GM21447 (cell line): ENCODE measurements at regions not wholly inside any gene's neighbourhood (a gene's known extent, or its start where the extent isn't known, plus 50 kb on each side); places are given as distances from the start of the nearest gene placed in this dataset.
"Not testable (repeated sequence)": the region's sequence is repeated elsewhere in the genome, so short reads cannot be mapped to it uniquely, and the experiment has no call there.

Experiments
- ATAC-seq: cut with Tn5 transposase; IDR thresholded peaks from one replicate; pipeline ENCODE4 v1.9.1; 2021; ENCODE audit not compliant: unreplicated experiment

DNA sequence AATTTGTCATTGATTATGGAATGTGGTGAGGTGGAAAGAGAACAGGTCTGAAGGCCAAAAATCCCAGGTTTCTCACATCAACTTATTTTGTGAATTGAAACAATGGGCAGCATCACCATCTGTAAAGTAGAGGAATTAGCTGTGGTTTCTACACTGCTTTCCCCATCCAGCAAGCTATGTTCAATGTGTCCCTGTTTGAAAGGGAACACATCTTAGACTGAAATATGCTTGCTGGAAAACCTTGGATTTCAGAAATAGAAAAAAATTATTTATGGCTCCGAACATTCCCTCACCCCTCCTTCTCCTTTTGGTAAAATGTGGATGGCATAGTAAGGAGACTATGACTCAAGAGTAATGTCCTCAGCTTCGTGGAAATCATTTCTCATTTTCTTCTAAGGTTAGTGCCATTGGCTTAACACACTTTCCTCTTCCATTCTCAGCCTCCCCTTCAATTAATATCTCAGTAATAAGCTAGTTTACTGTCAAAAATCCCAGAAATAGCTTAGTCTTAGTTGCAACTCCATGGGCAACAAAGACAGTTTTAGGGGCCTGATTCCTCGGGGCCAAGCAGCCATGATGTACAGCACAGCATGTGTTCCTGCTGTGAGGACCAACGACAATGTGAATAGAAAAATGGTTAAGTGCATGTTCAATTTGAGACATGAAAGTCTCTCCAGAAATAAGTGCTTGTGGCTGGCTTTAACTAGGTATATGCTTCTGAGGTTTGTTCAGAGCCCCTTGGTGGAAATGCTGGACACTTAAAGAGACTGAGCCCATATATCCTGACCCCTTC lies 205.8 kb upstream of the SLC38A2 start:
- ATAC-seq = no peak

DNA sequence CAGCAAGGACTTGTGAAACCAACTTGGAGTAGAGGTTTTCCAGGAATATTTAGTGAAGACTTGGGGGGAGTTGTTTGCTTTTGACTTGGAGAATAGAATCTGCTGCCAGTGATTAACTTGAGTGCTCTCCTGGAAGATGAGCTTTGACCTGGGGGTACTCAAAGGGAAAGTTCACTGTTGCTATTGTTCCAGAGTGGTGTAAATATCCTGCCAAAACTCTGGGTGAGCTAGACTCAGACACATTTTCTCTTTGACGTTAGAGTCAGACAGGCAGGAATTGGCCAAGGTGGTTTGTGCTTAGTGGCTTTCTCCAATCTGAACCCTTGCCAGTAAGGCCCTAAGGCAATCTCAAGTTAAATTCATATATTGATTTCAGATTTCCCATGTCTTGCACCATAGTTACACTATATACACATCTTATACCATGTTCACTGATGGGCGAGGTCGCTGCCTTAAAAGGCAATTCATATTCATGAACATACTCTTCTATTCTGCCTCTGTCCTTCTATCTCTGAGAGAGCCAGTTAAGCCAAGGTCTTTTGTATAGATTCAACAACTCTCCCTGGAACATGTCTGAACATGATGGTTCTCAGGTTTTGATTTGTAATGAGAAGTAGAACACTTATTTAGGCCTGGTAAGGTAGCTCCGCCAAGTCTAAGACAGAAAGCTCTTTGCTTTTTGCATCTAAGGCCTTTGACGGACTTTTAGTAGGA lies 204.6 kb upstream of the SLC38A2 start:
- no peak for ATAC-seq

DNA sequence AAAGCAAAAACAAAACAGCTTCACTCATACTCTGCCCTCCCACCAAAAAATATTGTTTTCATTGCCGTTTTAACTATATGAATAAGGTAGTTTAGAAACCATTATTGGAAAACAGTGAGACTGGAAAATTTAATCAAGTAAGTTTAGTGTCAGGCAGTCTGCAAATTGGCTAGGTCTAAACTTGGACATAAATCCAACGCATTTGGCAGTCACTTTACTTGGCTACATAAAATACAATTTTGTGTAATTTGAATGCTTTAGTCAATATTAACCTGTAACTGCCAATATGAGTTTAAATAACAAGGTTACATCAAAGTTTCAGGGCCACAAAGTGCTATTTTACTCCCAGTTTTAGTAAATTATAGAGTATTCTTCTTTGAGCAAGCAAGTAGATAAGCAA lies 202.3 kb upstream of the SLC38A2 start:
- no peak for ATAC-seq

DNA sequence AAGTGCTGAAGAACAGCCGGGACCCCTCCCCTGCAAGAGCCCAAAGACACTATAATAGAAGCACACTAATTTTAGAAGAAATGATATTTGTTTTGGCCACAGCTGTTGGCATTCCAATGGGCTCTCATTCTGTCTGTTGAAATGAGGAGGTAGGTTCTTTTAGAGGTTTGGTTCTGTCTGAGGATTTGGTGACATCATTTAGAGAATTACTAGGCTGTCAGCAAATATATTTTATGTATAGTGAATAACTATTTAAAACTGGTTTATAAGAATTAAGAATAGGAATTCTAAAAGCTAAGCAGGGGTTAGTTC lies 200.7 kb upstream of the SLC38A2 start:
- no peak for ATAC-seq

DNA sequence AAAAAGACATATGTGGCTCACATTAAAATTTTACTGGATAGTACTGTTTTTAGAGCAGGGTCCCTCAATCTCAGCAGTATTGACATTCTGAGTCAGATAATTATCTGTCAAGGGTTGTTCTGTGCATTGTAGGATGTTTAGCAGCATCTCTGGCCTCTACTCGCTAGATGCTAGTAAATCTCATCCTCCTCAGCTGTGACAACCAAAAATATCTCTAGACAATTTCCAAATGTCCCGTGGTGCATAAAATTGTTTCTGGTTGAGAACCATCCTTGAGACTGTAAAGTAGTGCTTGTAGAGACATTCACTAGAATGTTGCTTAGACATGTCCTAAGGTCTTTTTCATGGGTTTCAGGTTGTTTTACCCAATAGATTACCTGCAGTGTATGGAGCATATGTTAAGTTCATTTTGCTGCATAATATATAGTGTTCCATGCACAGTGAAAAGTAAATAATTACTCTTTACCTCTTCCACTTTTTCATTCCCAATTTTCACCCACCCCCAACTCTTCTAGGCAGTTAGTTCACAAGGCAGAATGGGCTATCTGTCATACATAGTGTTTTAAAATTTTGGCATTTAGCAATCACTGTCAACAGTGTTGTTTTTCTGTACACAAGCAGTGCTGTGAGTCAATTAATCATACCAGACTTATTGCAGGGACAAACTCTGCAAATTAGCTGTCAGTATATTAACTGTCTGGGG lies 200.2 kb upstream of the SLC38A2 start:
- ATAC-seq = no peak

DNA sequence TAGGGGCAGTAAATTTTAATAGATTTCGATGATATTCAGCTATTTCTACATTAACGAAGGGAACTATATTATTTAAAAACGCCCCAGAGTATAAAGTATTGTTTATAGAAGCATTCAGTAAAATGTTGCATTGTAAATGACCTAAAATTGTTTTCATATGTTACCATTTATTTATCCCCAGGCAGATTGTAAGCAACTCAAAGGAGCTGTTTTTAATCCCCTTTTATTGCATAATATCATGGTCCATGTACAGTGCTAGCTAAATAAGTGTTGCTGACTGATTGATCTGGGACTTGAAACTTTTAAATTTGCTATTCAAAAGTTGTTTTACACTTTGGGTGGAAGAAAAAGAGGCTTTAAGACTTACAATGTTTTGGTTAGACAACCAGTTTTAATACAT lies 199.0 kb upstream of the SLC38A2 start:
- no peak for ATAC-seq

DNA sequence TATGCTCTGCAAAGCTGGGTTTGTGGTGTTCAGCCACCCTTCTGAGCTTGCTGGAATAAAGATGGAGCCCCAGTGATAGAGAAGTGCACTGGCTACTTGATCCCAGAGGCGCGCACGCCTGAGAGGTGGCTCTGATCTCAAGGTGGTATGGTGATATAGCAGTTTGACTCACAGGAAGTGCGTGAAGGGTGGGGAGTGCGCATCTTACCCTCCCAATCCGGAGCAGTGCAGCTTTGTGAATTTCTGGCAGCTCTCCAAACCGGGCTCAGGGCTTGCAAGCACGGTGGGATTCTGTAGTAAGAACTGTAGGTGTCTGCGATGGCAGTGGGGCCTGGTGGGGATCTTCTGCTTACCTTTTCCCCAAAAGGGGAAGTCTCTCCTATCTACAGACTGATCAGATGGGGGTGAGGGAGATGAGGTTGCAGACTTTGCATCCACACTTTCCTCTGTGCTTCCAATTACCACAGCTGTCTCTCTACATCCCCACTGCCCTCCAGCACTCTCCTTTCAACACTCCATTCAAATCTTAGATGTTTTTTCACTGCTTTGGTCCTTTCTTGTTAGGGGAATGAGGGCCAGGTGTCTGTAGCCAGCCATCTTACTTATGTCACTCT lies 197.4 kb upstream of the SLC38A2 start:
- no peak for ATAC-seq

DNA sequence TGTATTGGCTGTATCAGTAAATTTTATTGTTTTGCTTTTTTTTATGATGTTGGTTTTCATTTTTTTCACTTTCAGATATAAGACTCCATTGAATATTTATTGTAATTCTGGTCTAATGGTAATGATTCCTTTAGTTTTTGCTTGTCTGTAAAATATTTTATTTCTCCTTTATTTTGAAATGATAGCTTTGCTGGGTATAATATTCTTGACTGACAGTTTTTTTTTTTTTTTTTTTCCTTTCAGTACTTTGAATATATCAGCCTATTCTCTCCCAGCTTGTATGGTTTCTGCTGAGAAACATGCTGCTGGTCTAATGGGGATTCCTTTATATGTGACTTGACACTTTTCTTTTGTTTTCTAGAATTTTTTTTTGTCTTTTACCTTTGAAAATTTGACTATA lies 195.1 kb upstream of the SLC38A2 start:
- ATAC-seq = no peak

DNA sequence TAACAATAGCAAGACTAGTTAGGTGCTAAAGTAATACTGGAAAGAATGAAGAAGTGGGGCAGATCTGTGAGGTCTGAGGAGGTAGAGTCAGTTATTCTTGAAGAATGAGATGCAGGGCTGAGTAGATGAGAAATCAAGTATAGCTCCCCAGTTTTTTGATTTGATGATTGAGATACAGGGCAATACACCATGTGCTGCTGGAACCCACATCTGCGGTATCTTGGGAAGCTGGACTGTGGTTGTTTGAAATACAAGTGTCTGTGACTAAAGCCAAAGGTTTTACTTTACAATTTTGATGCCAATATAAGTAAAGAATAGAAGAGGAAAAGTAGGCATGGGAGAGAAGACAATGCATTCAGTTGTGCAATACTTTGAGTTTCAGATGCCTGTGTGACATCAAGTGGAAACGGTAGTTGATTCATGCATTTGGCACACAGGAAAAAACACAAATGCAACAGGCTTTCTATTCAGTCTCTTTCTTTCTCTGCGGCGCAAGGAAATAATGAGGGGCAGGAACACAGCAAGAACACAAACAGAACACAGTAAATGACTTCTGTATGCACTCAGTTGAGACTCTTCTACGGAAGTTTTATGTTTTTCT lies 190.2 kb upstream of the SLC38A2 start:
- ATAC-seq = no peak

DNA sequence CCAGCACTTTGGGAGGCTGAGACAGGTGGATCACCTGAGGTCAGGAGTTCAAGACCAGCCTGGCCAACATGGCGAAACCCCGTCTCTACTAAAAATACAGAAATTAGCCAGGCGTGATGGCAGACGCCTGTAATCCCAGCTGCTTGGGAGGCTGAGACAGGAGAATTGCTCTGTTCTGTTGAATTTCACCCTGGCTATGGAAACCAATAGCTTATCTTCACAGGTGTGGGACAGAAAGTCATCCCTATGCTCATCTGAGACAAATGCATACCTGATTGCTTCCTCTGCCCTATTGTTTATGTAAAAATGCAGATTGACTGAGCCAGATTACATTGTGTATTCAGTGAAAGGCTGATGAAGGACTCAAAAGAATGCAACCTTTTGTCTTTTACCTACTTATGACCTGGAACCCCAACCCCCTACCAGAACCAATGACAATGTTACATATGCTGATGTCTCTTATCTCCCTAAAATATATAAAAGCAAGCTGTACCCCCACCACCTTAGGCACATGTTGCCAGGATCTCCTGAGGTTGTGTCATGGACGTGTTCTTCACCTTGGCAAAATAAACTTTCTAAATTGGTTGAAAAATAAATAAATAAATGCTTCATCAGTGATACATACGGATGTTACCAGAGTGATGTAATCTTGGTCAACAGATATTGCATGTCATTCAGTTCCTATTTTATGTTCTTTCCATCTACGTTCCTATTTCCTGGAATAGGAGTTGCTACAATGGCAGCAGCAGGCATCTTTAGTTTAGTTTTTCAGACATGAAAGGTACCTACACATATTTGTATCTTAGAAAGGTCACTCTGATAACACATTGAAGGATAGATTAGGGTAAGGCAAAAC lies 189.4 kb upstream of the SLC38A2 start:
- not testable (repeated sequence) for ATAC-seq

DNA sequence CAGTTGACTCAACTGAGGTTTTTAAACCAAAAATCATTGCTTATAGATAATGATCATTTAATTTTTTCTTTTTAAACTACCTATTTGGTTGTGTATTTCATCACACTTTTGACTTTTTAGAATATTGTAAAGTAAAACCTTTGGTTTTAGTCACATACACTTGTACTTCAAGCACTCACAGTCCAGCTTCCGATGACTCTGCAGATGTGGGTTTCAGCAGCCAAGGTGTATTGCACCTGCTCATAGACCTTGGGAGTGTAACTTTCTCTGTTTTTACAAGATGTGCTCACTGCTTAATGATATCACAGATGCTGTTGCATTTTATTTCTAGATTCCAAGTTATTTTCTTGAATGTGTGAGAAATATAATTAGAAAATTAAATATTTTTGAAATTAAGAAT lies 188.3 kb upstream of the SLC38A2 start:
- no peak for ATAC-seq

DNA sequence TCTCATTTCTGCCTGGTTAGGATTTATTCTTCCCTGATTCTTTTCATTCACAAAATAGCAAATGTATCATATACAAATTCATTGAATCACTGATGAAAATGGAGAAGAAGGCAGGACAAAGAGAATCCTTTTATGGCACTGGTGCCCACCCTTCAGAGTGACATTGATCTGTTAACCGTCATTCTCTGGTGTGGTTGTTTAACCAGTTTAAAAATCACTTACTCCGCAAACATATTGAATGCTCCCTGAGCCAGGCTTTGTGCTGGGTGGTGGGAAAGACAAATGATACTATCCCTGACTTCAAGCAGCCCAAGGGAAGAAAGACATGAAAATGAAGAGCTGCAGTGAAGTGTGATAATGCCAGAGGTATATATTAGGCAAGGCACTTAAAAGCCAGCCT lies 187.5 kb upstream of the SLC38A2 start:
- ATAC-seq = no peak

DNA sequence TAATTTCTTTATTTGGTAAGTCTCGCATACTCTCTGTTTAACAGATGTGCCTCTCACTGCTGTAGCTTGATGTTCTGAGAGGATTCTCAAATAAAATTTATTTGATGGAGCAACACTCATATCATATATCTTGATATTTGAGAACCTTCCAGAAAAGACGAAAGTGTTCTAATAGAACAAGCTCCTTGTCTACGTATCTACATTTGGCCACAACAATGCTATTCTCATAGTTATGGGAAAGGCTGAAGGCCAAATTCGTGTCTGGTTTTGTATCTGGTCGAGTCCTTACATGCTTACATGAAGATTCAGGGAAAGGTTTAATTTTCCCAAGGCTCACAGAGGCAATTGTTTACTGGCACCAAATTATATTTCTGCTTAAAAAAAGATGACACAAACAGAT lies 186.7 kb upstream of the SLC38A2 start:
- ATAC-seq = no peak

DNA sequence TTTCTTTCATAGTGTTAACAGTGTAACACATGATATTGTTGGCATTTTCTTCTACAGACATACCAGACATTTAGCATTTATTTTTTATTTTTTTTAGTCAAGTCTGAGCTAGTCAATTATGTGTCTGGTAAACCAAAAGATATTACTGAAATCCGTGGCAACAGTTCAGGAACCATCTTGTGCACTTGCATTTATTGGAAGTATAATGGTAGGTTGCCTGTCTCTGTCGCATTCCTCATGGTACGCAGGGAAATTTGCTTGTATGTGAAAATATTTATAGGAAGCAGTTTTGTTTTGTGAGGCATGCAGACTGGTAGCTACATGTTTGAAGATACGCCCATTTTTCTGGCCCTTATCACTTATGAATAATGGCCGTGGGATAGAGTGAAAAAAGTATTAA lies 186.1 kb upstream of the SLC38A2 start:
- ATAC-seq = no peak

DNA sequence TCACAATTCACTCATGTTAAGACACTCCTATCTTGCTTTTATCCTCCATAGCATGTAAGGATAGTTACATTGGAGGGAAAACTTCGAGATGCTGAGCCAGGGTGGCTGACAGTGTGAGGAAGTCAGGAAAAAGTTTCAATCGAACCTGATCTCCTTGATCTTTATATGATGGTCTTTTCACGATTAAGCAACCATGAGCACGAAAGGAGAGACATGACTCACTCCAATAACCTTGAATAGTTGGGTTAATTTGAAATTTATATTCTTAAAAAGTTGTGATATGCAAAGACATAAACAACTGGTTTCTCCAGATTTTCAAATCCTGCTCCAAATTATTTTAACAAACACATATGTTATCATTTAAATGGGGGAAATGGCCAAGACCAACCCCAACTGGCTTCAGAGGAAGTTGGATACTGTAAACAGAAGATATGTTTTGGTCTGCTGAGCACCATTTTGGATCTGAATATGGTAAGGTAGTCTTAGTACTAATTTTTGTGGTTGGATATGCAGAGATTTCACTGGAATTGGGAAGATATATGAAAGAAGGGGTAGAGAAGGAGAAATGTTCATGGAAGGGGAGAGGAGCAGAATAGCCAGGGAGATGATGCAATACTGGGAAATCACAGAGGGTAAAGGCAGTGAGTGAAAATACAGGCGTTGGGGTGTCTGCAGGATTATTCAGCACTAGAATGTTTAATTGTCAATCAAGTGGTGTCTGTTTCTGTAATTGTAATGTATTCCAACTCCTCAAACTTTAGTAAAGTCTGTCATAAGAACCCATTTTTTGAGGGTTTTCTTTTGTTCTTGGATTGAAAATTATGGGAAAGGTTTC lies 185.2 kb upstream of the SLC38A2 start:
- ATAC-seq = no peak

DNA sequence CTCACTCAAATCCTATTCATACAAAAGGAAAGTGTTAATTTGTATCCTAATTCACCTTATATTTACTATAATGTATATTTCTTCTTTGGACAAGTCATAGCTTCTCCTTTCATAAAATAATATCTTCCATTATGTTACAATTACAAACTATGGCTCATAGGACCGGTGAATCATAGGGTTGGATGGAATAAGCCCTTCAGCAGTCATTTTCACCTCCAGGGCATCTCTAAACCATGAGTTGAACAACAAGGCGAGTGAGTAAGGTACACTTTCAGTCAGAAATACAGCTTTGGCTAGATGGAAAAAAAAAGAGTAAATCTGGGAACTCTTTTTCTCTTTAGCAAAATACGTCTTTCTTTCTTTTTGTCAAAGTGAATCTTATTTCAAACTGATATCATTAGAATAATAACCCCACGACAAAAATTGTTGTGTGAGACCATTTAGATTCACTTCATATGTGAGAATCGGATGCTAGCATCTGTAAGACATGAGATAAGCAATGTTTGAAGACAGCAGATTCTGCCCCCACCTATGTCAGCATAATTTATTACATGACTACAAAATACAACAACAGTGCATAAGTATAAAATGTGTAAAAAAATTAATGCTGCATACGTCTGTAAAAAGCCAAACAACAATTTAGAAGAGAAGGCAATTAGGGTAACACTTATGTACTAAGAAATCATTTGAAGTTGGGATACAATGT lies 184.4 kb upstream of the SLC38A2 start:
- ATAC-seq = no peak

DNA sequence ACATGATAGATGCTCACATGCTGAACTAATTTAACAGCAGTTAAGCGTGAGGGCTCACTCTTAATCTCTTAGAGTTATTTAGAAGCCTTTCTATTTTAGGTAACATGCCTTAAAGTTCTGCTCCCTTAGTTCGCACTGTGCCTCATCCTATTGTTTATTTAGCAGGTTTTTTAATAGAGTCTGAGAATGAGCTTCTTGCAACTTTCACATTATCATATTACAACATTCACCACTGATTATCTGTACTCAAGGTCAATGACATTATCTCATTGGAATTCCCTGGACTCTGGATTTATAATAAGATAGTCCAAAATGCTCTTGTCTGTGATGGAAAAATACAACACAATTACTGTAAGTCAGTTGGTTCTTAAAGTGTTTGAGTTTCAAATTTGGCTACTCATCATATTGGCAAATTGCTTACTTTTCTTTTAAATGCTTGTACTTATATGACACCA lies 183.6 kb upstream of the SLC38A2 start:
- ATAC-seq = no peak

DNA sequence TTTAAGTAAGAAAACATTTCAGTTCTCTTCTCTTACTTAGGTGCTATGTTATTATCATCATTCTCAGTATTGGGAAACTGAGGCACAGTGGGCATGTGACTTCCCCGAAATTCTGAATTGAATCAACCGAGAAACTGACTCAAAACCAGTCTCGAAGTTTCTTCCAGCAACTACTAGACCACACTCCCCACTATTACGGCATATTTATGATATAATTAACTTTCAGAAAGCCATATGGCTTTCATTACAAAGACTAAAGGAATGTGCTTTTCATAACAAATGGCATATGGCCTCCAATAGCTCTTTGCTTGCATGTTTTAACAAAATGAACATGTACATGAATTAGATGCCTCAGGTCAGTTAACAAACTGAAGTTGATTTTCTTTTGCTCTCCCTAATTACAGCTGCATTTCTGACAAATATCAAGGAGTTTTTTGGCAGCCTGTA lies 182.9 kb upstream of the SLC38A2 start:
- no peak for ATAC-seq

DNA sequence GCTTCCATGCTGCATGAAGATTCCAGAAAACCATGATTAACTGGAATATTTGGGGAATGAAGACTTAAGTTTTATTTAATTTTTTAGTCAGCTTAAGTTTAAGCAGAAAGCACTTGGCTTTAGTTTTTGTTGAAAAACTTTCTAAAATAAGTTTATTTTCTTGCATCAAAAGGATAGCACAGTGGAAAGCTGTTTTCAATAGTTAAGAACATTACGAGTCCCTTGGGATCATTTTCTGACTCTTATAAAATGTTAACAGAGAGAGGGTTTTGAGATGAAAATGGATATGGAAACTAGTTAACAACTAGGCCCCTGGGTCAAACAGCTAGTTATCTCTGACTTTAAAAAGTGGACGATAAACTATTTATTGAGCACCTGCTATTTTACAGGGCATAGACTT lies 181.9 kb upstream of the SLC38A2 start:
- ATAC-seq = no peak
